Mesenchymal stem cell (in vitro differentiated cells and primary cell): ENCODE measurements at regions not wholly inside any gene's neighbourhood (a gene's known extent, or its start where the extent isn't known, plus 50 kb on each side); places are given as distances from the start of the nearest gene placed in this dataset.

Experiments used
- DNase-seq: peaks from one replicate; pipeline ENCODE4 v3.0.0-alpha.2; 2013
- H2AFZ ChIP-seq: one replicate; pipeline ENCODE4 v1.6.1; 2013; ENCODE audit warnings: low read depth, mild to moderate bottlenecking, control low read depth, inconsistent platforms, low read length, moderate library complexity
- H2AK5ac ChIP-seq: 2 replicates; pipeline ENCODE4 v1.6.1; 2013; ENCODE audit warnings: low read length, moderate library complexity, mild to moderate bottlenecking, inconsistent platforms; ENCODE audit not compliant: severe bottlenecking
- H2BK120ac ChIP-seq: one replicate; pipeline ENCODE4 v1.6.1; 2013; ENCODE audit warnings: low read depth, mild to moderate bottlenecking, inconsistent platforms, low read length, moderate library complexity
- H2BK12ac ChIP-seq, 2 experiments: one replicate each; pipeline ENCODE4 v1.6.1; 2013; ENCODE audit warnings: inconsistent platforms in 2 of 2, low read length in 2 of 2, mild to moderate bottlenecking in 2 of 2, moderate library complexity in 2 of 2, control low read depth in 1 of 2
- H2BK15ac ChIP-seq: one replicate; pipeline ENCODE4 v1.6.1; 2013; ENCODE audit warnings: mild to moderate bottlenecking, low read depth, inconsistent platforms; ENCODE audit not compliant: poor library complexity, severe bottlenecking
- H2BK5ac ChIP-seq: 2 replicates; pipeline ENCODE4 v1.6.1; 2013; ENCODE audit warnings: low read depth, mild to moderate bottlenecking, low read length, control low read depth, inconsistent platforms; ENCODE audit not compliant: poor library complexity, severe bottlenecking
- H3K14ac ChIP-seq, 2 experiments: one replicate each; pipeline ENCODE4 v1.6.1; 2013; ENCODE audit warnings: inconsistent platforms in 2 of 2, low read length in 2 of 2, control low read depth in 1 of 2, mild to moderate bottlenecking in 1 of 2, moderate library complexity in 1 of 2
- H3K18ac ChIP-seq, 2 experiments: one replicate each; pipeline ENCODE4 v1.6.1; 2013; ENCODE audit warnings: inconsistent platforms in 2 of 2, low read length in 2 of 2, control low read depth in 1 of 2, low read depth in 1 of 2, mild to moderate bottlenecking in 1 of 2
- H3K23ac ChIP-seq, 2 experiments: one replicate each; pipeline ENCODE4 v1.6.1; 2013; ENCODE audit warnings: inconsistent platforms in 2 of 2, low read length in 2 of 2, mild to moderate bottlenecking in 2 of 2, moderate library complexity in 2 of 2, control low read depth in 1 of 2
- H3K27ac ChIP-seq: 2 replicates; pipeline ENCODE4 v1.5.1; 2013; ENCODE audit warnings: mild to moderate bottlenecking, moderate library complexity, low read length, control low read depth, inconsistent platforms; ENCODE audit not compliant: poor library complexity, severe bottlenecking
- H3K27me3 ChIP-seq, 2 experiments: 2 replicates each; pipeline versions ENCODE4 v1.6.1 to v1.7.0; 2013; ENCODE audit warnings: low read length in 2 of 2, mild to moderate bottlenecking in 2 of 2, moderate library complexity in 2 of 2, control low read depth in 1 of 2, inconsistent platforms in 1 of 2; ENCODE audit not compliant: control insufficient read depth in 1 of 2, insufficient read depth in 1 of 2
- H3K36me3 ChIP-seq, 2 experiments: 2 replicates each; pipeline versions ENCODE4 v1.6.1 to v1.7.0; 2013; ENCODE audit warnings: low read length in 2 of 2, control low read depth in 1 of 2, inconsistent platforms in 1 of 2, low read depth in 1 of 2, mild to moderate bottlenecking in 1 of 2; ENCODE audit not compliant: insufficient read depth in 2 of 2, control insufficient read depth in 1 of 2
- H3K4ac ChIP-seq, 2 experiments: one replicate each; pipeline ENCODE4 v1.6.1; 2013; ENCODE audit warnings: inconsistent platforms in 2 of 2, low read length in 2 of 2, mild to moderate bottlenecking in 2 of 2, moderate library complexity in 2 of 2, control low read depth in 1 of 2, low read depth in 1 of 2
- H3K4me1 ChIP-seq: 2 replicates; pipeline ENCODE4 v1.6.1; 2013; ENCODE audit warnings: low read depth, low read length, control low read depth; ENCODE audit not compliant: control insufficient read depth, insufficient read depth
- H3K4me2 ChIP-seq: 2 replicates; pipeline ENCODE4 v1.6.1; 2013; ENCODE audit warnings: low read length, mild to moderate bottlenecking, inconsistent platforms; ENCODE audit not compliant: poor library complexity, severe bottlenecking
- H3K4me3 ChIP-seq, 2 experiments: 2 replicates each; pipeline versions ENCODE4 v1.5.1 to v1.7.0; 2013; ENCODE audit warnings: low read length in 2 of 2, mild to moderate bottlenecking in 2 of 2, control low read depth in 1 of 2, low read depth in 1 of 2; ENCODE audit not compliant: insufficient read depth in 1 of 2
- H3K79me1 ChIP-seq: replicated peaks from 2 replicates; pipeline ENCODE4 v1.6.1; 2013; ENCODE audit warnings: mild to moderate bottlenecking, control low read depth, low read length, inconsistent platforms; ENCODE audit not compliant: poor library complexity, severe bottlenecking
- H3K9ac ChIP-seq: 2 replicates; pipeline ENCODE4 v1.7.0; 2013; ENCODE audit warnings: mild to moderate bottlenecking, low read length, moderate library complexity
- H3K9me3 ChIP-seq: 2 replicates; pipeline ENCODE4 v1.7.0; 2013; ENCODE audit warnings: mild to moderate bottlenecking, low read length; ENCODE audit not compliant: control insufficient read depth
- H4K8ac ChIP-seq: one replicate; pipeline ENCODE4 v1.6.1; 2013; ENCODE audit warnings: inconsistent platforms, mild to moderate bottlenecking, low read length, moderate library complexity
- H4K91ac ChIP-seq: one replicate; pipeline ENCODE4 v1.6.1; 2013; ENCODE audit warnings: mild to moderate bottlenecking, low read length, inconsistent platforms
- WGBS: methylation state at CpG from one replicate; pipeline ENCODE4 v1.1.7; 2013; ENCODE audit warnings: mixed read lengths; 5-methylcytosine and 5-hydroxymethylcytosine counted together

DNA sequence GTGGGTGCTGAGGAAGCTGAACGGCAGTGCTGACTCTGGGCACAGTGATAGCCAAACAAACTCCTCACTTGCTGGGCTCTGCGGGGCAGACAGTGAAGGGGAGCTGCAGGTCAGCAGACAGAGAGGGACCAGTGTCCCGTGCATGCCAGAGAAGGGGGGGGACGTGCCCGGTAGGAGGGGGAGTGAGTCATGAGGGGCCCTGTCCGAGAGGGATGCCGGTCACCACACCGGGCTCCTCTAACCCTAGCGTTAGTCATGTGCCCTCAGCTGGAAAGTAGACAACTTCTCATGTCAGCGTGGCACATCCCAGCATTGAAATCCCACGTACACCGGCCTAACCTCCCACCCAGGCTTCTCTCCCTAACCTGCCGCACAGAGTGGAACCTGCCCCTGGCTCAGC, 117.1 kb upstream of the DPP6 start:
- Histone ChIP-seq H2BK12ac (no peak overlapping the region), H2BK15ac (no peak overlapping the region), H3K18ac (no peak overlapping the region), H3K9ac (no peak overlapping the region), H3K27ac (no peak overlapping the region), H3K14ac (no peak overlapping the region), H3K4me3 (no peak overlapping the region), H4K8ac (no peak overlapping the region), H3K79me1 (no peaks in the 10 kb centered on the region), H2BK5ac (no peak overlapping the region), H2AK5ac (no peak overlapping the region), H3K36me3 (no peaks in the 10 kb centered on the region), H3K27me3 (no peaks in the 10 kb centered on the region), H3K4ac (no peak overlapping the region), H3K4me2 (no peak overlapping the region), H2BK120ac (no peak overlapping the region), H2AFZ (no peak overlapping the region), H3K23ac (no peak overlapping the region), H4K91ac (no peak overlapping the region), H3K4me1 (no peaks in the 10 kb centered on the region), H3K9me3 (peaks cover 3% of the 10 kb centered on the region)
- 87% methylated on average over 12 of the region's 13 CpGs for WGBS
- DNase-seq: no peak

DNA sequence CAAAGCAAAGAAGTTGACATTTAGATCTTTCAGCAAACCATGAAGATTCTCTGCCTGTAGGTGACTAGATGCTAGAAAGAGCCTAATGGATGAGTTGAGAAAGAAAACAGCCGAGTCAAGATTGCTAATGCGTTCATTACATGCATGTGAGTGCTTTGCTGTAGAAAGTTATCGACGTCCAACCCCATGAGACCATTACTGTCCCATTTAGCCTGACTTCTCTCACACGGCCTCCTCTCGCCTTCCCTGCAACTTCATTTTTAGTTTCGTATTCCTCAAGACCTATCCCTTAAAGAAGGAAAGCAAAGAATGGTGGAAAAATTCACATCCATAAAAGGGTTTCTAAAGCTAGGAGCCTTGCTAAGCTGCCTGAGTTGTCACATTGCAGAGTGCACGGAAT, 113.7 kb upstream of the DPP6 start:
- H3K23ac ChIP-seq: no peak overlapping the region
- H3K4me2 ChIP-seq: no peak overlapping the region
- no peak overlapping the region for H3K9ac ChIP-seq
- no peak overlapping the region for H2AK5ac ChIP-seq
- H3K9me3 ChIP-seq: no peaks in the 10 kb centered on the region
- H3K14ac ChIP-seq: no peak overlapping the region
- no peak overlapping the region for H2BK120ac ChIP-seq
- no peak overlapping the region for H3K4ac ChIP-seq
- no peaks in the 10 kb centered on the region for H3K4me1 ChIP-seq
- H2BK5ac ChIP-seq: no peak overlapping the region
- H4K91ac ChIP-seq: no peak overlapping the region
- H3K79me1 ChIP-seq: no peaks in the 10 kb centered on the region
- no peak for DNase-seq
- no peak overlapping the region for H4K8ac ChIP-seq
- no peaks in the 10 kb centered on the region for H3K36me3 ChIP-seq
- no peak overlapping the region for H2BK12ac ChIP-seq
- H2AFZ ChIP-seq: no peak overlapping the region
- H3K18ac ChIP-seq: no peak overlapping the region
- H3K27ac ChIP-seq: no peak overlapping the region
- H3K4me3 ChIP-seq: no peak overlapping the region
- H3K27me3 ChIP-seq: no peaks in the 10 kb centered on the region
- H2BK15ac ChIP-seq: no peak overlapping the region
- 71% methylated on average over 7 of the region's 8 CpGs for WGBS

DNA sequence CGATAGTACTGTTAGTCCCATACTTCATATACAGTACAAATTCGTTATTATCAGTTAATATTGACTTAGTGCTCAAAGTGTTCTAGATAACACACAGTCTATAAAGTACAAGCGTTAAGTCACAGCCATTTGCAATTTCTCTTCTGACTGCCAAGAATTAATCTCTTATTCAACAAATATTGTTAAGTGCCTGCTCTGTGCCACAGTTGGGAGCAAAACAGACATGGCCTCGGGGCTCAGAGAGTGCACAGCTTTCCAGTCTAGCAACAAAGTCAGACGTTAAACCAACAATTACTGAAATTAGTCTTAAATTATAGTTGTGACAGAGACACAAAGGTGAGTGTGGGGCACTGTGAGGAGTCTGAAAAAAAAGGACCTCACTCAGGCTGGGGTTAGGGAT, 113.0 kb upstream of the DPP6 start:
- Histone ChIP-seq H3K4me3 (no peak overlapping the region), H3K4me2 (no peak overlapping the region), H2BK5ac (no peak overlapping the region), H3K36me3 (no peaks in the 10 kb centered on the region), H2AK5ac (no peak overlapping the region), H2BK15ac (no peak overlapping the region), H2AFZ (no peak overlapping the region), H3K18ac (no peak overlapping the region), H3K23ac (no peak overlapping the region), H3K27ac (no peak overlapping the region), H2BK12ac (no peak overlapping the region), H4K91ac (no peak overlapping the region), H3K79me1 (no peaks in the 10 kb centered on the region), H4K8ac (no peak overlapping the region), H3K4ac (no peak overlapping the region), H3K27me3 (no peaks in the 10 kb centered on the region), H3K9me3 (no peaks in the 10 kb centered on the region), H3K14ac (no peak overlapping the region), H3K9ac (no peak overlapping the region), H3K4me1 (no peaks in the 10 kb centered on the region), H2BK120ac (no peak overlapping the region)
- DNase-seq: no peak
- 78% methylated on average over 3 of the region's 5 CpGs for WGBS

DNA sequence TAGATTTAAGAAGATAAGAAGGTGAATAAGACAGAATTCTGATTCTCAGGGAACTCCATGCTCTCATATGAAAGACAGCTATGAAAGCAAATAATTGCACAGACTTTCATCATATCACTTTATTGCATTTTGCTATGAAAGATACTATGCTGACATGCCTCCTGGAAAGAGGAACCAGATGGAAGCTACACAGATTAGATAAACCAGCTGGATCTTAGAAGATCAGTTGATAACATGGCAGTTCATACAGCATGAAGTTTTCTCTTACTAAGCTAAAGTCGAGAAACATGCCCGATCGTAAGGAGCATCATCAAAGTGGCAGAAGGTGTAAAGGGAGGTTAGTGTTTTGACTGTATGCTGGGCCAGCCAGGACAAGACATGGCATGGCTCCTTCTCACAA, 112.5 kb upstream of the DPP6 start:
- no peak overlapping the region for H3K23ac ChIP-seq
- H3K4me2 ChIP-seq: no peak overlapping the region
- H3K9ac ChIP-seq: no peak overlapping the region
- no peaks in the 10 kb centered on the region for H3K4me1 ChIP-seq
- no peak overlapping the region for H2AK5ac ChIP-seq
- H2AFZ ChIP-seq: no peak overlapping the region
- H3K36me3 ChIP-seq: no peaks in the 10 kb centered on the region
- DNase-seq: no peak
- no peak overlapping the region for H3K4me3 ChIP-seq
- no peak overlapping the region for H2BK120ac ChIP-seq
- H3K18ac ChIP-seq: no peak overlapping the region
- no peak overlapping the region for H2BK15ac ChIP-seq
- H2BK5ac ChIP-seq: no peak overlapping the region
- H4K91ac ChIP-seq: no peak overlapping the region
- no peak overlapping the region for H2BK12ac ChIP-seq
- no peak overlapping the region for H3K4ac ChIP-seq
- no peaks in the 10 kb centered on the region for H3K79me1 ChIP-seq
- no peaks in the 10 kb centered on the region for H3K27me3 ChIP-seq
- no peak overlapping the region for H4K8ac ChIP-seq
- no peak overlapping the region for H3K27ac ChIP-seq
- 82% methylated on average over 3 of the region's 3 CpGs for WGBS
- H3K14ac ChIP-seq: no peak overlapping the region
- H3K9me3 ChIP-seq: no peaks in the 10 kb centered on the region
